ENCODE measurements at regions not wholly inside any gene's neighbourhood (a gene's known extent, or its start where the extent isn't known, plus 50 kb on each side); places are given as distances from the start of the nearest gene placed in this dataset.
A peak's percentile ranks its signal among the peaks of the same experiment; 100 is the strongest.
"Not testable (repeated sequence)": the region's sequence is repeated elsewhere in the genome, so short reads cannot be mapped to it uniquely, and the experiment has no call there.

GRCh38 chr7:6926193-6927174 lies 100.4 kb upstream of the CCZ1B start:
- intact Hi-C loops (cut with DNase I; ENCODE audit: low total_unique reads); DNase-seq (ENCODE audit: low spot score in 2 of 2); H3K4me3 ChIP-seq (ENCODE audit: low read depth, poor library complexity, severe bottlenecking): not testable (repeated sequence)
- 76 to 84% methylated on average over 21 to 24 of the region's 26 CpGs for WGBS, 2 donors

- WGBS, 2 donors: 87 to 94% methylated on average over 8 of the region's 8 CpGs
- intact Hi-C loops (cut with DNase I; ENCODE audit: low total_unique reads); DNase-seq (ENCODE audit: low spot score in 2 of 2); H3K4me3 ChIP-seq (ENCODE audit: low read depth, poor library complexity, severe bottlenecking): not testable (repeated sequence)
These were observed 101.6 kb upstream of the CCZ1B start for GRCh38 chr7:6927643-6928042.

- 89 to 90% methylated on average over 7 of the region's 7 CpGs for WGBS, 2 donors
- DNase-seq (ENCODE audit: low spot score in 2 of 2): not testable (repeated sequence)
These were observed 103.5 kb upstream of the CCZ1B start for GRCh38 chr7:6929588-6929987.

GRCh38 chr7:6930081-6930635 lies 104.1 kb upstream of the CCZ1B start:
- DNase-seq (ENCODE audit: low spot score in 2 of 2); H3K4me3 ChIP-seq (ENCODE audit: low read depth, poor library complexity, severe bottlenecking); intact Hi-C loops (cut with DNase I; ENCODE audit: low total_unique reads): not testable (repeated sequence)
- 67 to 70% methylated on average over 7 of the region's 7 CpGs for WGBS, 2 donors

More at GRCh38 chr7:6929588-6929987, 103.5 kb upstream of the CCZ1B start:
- intact Hi-C loops (cut with DNase I; ENCODE audit: low total_unique reads); H3K4me3 ChIP-seq (ENCODE audit: low read depth, poor library complexity, severe bottlenecking): not testable (repeated sequence)

DNA sequence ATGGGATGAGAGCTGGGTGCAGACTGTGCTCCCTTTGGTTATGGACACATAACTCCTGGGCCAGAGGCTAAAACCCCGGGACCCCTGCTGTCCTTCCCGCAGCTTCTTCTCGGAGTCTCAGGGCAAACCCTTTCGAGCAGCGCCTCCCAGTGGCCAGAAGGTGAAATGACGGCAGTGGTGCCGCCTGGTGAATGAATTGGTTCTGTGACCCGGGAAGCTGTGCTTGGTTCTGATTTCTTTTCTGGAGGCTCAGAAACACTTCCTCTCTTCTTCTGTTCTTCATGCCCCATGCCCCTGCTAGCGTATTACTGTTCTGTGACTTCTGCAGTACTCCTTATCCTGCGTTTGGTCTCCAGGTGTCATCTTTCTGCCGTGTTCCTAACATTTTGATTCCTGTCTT lies 104.7 kb upstream of the CCZ1B start:
- DNase-seq (ENCODE audit: low spot score in 2 of 2): peak in 1 of 2 donors; percentile 24
- WGBS, 2 donors: 5 to 12% methylated on average over 5 to 11 of the region's 11 CpGs
- intact Hi-C loops (cut with DNase I; ENCODE audit: low total_unique reads); H3K4me3 ChIP-seq (ENCODE audit: low read depth, poor library complexity, severe bottlenecking): not testable (repeated sequence)

DNA sequence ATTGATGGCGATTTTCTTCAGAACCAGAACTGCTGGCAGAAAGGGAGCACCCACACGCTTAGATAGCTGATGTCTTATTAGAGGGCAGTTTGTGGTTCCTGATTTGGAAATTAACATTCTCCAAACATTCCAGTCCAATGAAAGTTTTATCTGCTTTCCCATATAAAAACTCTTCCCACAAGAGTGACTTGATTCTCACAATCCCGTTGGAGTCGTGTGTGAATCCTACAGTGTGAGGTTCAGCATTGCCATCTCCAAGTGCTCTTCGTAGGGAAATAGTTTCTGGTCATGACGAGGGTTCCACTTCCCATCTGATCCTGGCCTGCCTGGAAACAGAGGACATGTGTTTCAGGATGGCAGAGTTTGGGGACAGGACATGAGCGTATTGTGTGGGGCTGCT lies 105.4 kb upstream of the CCZ1B start:
- intact Hi-C loops (cut with DNase I; ENCODE audit: low total_unique reads): not testable (repeated sequence)
- 79 to 88% methylated on average over 5 to 7 of the region's 7 CpGs for WGBS, 2 donors

DNA sequence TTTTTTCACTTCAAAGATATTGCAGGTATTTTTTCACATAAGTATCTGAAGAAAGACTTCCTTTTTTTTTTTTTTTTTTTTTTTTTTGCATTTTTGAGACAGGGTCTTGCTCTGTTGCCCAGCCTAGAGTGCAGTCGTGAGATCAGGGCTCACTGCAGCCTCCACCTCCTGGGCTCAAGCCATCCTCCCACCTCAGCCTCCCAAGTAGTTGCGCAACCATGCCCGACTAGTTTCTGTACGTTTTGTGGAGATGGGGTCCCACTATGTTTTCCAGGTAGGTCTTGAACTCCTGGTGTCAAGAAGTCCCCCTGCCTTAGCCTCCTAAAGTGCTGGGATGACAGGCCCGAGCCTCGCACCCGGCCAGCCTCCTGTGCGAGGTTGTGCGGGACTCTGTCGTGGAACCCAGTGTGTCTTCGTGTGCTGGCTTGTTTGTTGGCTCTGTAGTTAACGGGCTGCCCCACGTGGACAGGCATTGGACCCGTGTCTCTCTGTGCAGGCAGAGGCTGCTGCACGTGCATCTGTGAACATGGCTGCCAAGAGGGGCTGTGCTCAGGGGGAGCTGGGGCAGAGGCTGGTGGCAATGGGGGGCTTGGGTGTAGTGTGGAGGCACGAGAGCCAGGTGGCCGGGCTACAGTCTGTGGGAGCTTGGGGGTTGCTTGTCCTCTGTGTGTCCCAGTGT lies 108.0 kb upstream of the CCZ1B start:
- DNase-seq (ENCODE audit: low spot score in 2 of 2); H3K4me3 ChIP-seq (ENCODE audit: low read depth, poor library complexity, severe bottlenecking); intact Hi-C loops (cut with DNase I; ENCODE audit: low total_unique reads): not testable (repeated sequence)
- WGBS, 2 donors: 81 to 83% methylated on average over 11 to 12 of the region's 17 CpGs

More for the DNA sequence above, 105.4 kb upstream of the CCZ1B start:
- H3K4me3 ChIP-seq (ENCODE audit: low read depth, poor library complexity, severe bottlenecking); DNase-seq (ENCODE audit: low spot score in 2 of 2): not testable (repeated sequence)

DNA sequence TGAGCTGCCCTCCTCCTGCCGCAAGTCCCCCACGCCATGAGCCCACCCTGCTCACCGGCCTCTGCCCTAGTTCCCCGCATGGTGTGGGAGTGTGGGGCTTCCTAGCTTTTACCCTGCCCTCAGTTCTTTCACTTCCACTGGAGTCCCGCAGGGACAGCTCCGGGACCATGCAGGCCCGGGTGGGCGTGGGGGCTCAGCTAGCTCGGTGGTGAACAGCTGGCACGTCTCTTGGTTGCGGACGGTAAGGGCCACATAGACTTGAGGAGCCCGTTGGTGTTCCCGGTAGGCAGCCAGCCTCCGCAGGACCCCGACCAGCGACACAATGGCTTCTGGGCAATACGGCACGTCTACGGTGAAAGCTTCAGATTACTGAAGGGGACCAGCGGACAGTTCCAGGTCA lies 108.9 kb upstream of the CCZ1B start:
- DNase-seq (ENCODE audit: low spot score in 2 of 2): no peak
- no peak overlapping the region for H3K4me3 ChIP-seq (ENCODE audit: low read depth, poor library complexity, severe bottlenecking)
- 94 to 95% methylated on average over 21 of the region's 21 CpGs for WGBS, 2 donors
- no peak for TF ChIP-seq POLR2A (IDR thresholded peaks at IDR 0.05)
- TF ChIP-seq CTCF (IDR thresholded peaks at IDR 0.05): no peak
- intact Hi-C loops (cut with DNase I; ENCODE audit: low total_unique reads): no loop called here

DNA sequence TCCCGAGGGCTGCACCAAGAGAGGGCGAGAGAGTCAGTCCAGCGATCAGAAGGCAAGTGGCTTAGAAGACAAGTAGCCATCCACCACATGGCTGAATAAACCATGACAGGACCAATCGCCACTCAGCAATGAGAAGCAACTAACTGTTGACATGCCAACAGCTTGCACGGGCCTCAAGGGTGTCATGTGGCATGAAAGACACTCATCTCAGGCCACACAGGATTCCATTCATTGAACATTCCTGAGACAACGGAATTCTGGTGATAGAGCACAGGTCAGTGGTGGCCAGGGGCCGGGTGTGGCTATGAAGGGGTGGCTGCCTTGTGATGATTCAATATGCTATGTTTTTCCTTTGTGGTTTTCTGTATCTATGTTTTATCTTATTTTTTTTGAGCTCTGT lies 110.6 kb upstream of the CCZ1B start:
- DNase-seq (ENCODE audit: low spot score in 2 of 2); intact Hi-C loops (cut with DNase I; ENCODE audit: low total_unique reads); H3K4me3 ChIP-seq (ENCODE audit: low read depth, poor library complexity, severe bottlenecking): not testable (repeated sequence)
- 82 to 90% methylated on average over 7 of the region's 7 CpGs for WGBS, 2 donors

DNA sequence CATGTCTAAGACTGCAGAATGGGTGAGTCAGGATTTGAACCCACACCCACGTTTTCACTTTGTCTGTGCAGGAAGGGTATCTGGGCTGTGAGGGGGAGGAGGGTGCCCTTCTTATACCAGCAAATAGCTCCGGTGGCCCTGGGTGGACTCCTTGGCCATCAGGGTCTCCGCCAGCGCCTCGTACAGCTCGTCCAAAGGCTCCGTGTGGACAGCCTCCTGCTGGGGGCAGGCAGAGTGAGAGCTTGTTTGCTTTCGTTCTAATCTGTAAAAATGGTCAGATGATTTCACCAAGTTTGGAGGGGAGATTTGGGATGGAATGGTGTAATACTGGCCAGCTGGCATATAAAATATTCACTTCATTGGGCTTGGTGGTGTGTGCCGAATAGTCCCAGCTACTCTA lies 111.7 kb upstream of the CCZ1B start:
- DNase-seq (ENCODE audit: low spot score in 2 of 2); intact Hi-C loops (cut with DNase I; ENCODE audit: low total_unique reads); H3K4me3 ChIP-seq (ENCODE audit: low read depth, poor library complexity, severe bottlenecking): not testable (repeated sequence)
- WGBS, 2 donors: 83 to 87% methylated on average over 8 to 9 of the region's 9 CpGs

DNA sequence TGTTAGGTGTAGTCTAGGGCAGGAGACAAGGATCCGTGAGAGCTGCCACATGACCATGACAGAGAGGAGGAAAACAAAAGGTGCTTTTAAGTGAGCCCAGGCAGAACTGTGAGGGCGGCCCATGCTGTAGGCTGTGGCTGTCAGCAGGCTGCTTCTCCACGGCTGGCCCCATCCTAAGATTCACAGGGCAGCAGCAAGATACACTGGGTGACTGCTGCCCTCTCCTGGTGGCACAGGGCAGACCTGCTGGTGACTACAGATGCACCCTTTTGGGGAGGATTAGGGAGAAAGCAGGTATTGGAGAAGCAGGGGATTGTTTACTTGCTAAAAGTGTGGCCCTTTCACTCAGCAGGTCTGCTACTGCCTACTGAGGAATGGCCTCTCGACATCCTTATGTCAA lies 112.2 kb upstream of the CCZ1B start:
- intact Hi-C loops (cut with DNase I; ENCODE audit: low total_unique reads); DNase-seq (ENCODE audit: low spot score in 2 of 2); H3K4me3 ChIP-seq (ENCODE audit: low read depth, poor library complexity, severe bottlenecking): not testable (repeated sequence)
- 17 to 25% methylated on average over 3 to 4 of the region's 4 CpGs for WGBS, 2 donors

DNA sequence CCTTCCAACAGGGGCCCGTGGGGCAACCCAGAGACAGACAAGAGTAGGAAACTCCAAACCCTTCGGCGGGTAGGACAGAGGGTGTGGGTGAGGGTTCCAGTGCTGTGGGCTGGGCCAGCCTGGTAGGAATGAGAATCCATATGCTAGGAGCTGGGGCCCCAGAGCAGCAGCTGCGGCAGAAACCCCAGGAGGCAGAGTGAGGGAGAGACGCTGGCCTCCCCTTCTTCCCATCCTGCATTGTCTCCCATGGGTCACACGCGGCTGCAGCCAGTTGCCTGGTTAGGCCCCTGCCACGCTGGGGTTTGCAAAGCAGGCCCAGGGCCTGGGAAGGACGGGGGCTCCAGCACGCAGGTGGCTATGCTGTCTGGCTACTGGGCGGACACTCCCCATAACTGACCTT lies 113.1 kb upstream of the CCZ1B start:
- DNase-seq (ENCODE audit: low spot score in 2 of 2); intact Hi-C loops (cut with DNase I; ENCODE audit: low total_unique reads); H3K4me3 ChIP-seq (ENCODE audit: low read depth, poor library complexity, severe bottlenecking): not testable (repeated sequence)
- WGBS, 2 donors: 88 to 96% methylated on average over 11 of the region's 11 CpGs

DNA sequence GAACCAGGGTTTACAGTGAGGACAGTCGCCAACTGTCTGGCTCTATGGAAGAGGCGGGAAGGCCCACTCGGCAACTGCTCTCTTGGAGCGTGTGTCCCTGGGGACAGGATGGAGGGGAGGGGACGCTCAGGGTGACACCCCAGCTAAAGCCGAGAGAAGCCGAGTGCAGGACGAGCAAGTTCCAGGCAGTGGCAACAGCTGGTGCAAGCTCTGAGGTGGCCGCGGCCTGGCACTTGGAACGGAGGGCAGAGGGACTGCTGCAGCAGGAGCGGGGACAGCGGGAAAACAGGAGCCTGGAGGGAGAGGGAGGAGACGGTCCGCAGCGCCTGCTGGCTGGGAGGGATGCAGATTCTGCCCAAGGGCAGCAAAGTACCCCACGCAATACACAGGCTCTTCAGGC lies 113.8 kb upstream of the CCZ1B start:
- DNase-seq (ENCODE audit: low spot score in 2 of 2); intact Hi-C loops (cut with DNase I; ENCODE audit: low total_unique reads); H3K4me3 ChIP-seq (ENCODE audit: low read depth, poor library complexity, severe bottlenecking): not testable (repeated sequence)
- WGBS, 2 donors: 82 to 90% methylated on average over 17 of the region's 17 CpGs
